ENCODE measurements at regions not wholly inside any gene's neighbourhood (a gene's known extent, or its start where the extent isn't known, plus 50 kb on each side); places are given as distances from the start of the nearest gene placed in this dataset.
A peak's percentile ranks its signal among the peaks of the same experiment; 100 is the strongest.

- ATAC-seq (ENCODE audit: insufficient read depth, low FRiP score) (no peak), DNase-seq (no peak)
- peaks cover 0 to 2% (median 0%) of the 10 kb centered on the region in 4 donors for H3K9me3 ChIP-seq (ENCODE audit: control insufficient read depth in 4 of 4, insufficient read depth in 3 of 4, low read length in 3 of 4)
- no peak for TF ChIP-seq CTCF (IDR thresholded peaks at IDR 0.05; ENCODE audit: control extremely low read depth, extremely low read depth)
- no peaks in the 10 kb centered on the region for H3K36me3 ChIP-seq (ENCODE audit: control insufficient read depth in 4 of 4, insufficient read depth in 4 of 4, low read length in 4 of 4)
- 44 to 50% methylated on average over 1 of the region's 1 CpG for whole genome bisulfite sequencing, 2 donors
- H3K27ac ChIP-seq (ENCODE audit: low read depth in 1 of 2, low read length in 1 of 2) = no peak overlapping the region
- H3K27me3 ChIP-seq (ENCODE audit: control insufficient read depth in 3 of 3, insufficient read depth in 3 of 3, low read length in 2 of 3) = no peaks in the 10 kb centered on the region
- H3K9ac ChIP-seq (ENCODE audit: insufficient read depth in 1 of 2, low read length in 2 of 2) = no peak overlapping the region
- H3K4me1 ChIP-seq (ENCODE audit: control insufficient read depth in 5 of 5, insufficient read depth in 5 of 5, low read length in 5 of 5) = peaks cover 0 to 16% (median 0%) of the 10 kb centered on the region in 5 donors
- no peak overlapping the region for H3K4me3 ChIP-seq
Measured at GRCh38 chr13:85170372-85170771, 628.8 kb downstream of the SLITRK6 start.

- WGBS, 2 donors = 80 to 81% methylated on average over 1 of the region's 1 CpG
- DNase-seq = peak in 2 of 3 donors; percentile 23 to 35
- no peak for ATAC-seq (ENCODE audit: insufficient read depth, low FRiP score)
Measured at GRCh38 chr13:85166891-85167290, 632.3 kb downstream of the SLITRK6 start.

GRCh38 chr13:85163063-85163462, 636.2 kb downstream of the SLITRK6 start:
- H3K36me3 ChIP-seq (ENCODE audit: control insufficient read depth in 4 of 4, insufficient read depth in 4 of 4, low read length in 4 of 4) = no peaks in the 10 kb centered on the region
- H3K9ac ChIP-seq (ENCODE audit: insufficient read depth in 1 of 2, low read length in 2 of 2) = no peak overlapping the region
- no peak for TF ChIP-seq CTCF (IDR thresholded peaks at IDR 0.05; ENCODE audit: control extremely low read depth, extremely low read depth)
- H3K27me3 ChIP-seq (ENCODE audit: control insufficient read depth in 3 of 3, insufficient read depth in 3 of 3, low read length in 2 of 3) = no peaks in the 10 kb centered on the region
- no peak for ATAC-seq (ENCODE audit: insufficient read depth, low FRiP score)
- H3K9me3 ChIP-seq (ENCODE audit: control insufficient read depth in 4 of 4, insufficient read depth in 3 of 4, low read length in 3 of 4) = peaks cover 0 to 8% (median 5%) of the 10 kb centered on the region in 4 donors
- peaks cover 0 to 7% (median 0%) of the 10 kb centered on the region in 5 donors for H3K4me1 ChIP-seq (ENCODE audit: control insufficient read depth in 5 of 5, insufficient read depth in 5 of 5, low read length in 5 of 5)
- no peak for DNase-seq
- H3K4me3 ChIP-seq = no peak overlapping the region
- no peak overlapping the region for H3K27ac ChIP-seq (ENCODE audit: low read depth in 1 of 2, low read length in 1 of 2)
- WGBS, 2 donors = 76 to 92% methylated on average over 2 of the region's 2 CpGs

More at GRCh38 chr13:85166891-85167290, 632.3 kb downstream of the SLITRK6 start:
- Histone ChIP-seq H3K9ac (ENCODE audit: insufficient read depth in 1 of 2, low read length in 2 of 2) (no peak overlapping the region), H3K9me3 (ENCODE audit: control insufficient read depth in 4 of 4, insufficient read depth in 3 of 4, low read length in 3 of 4) (peaks cover 2 to 8% (median 5%) of the 10 kb centered on the region in 4 donors), H3K4me3 (no peak overlapping the region), H3K27ac (ENCODE audit: low read depth in 1 of 2, low read length in 1 of 2) (no peak overlapping the region), H3K4me1 (ENCODE audit: control insufficient read depth in 5 of 5, insufficient read depth in 5 of 5, low read length in 5 of 5) (peaks cover 0 to 16% (median 0%) of the 10 kb centered on the region in 5 donors), H3K36me3 (ENCODE audit: control insufficient read depth in 4 of 4, insufficient read depth in 4 of 4, low read length in 4 of 4) (no peaks in the 10 kb centered on the region), H3K27me3 (ENCODE audit: control insufficient read depth in 3 of 3, insufficient read depth in 3 of 3, low read length in 2 of 3) (no peaks in the 10 kb centered on the region)
- no peak for TF ChIP-seq CTCF (IDR thresholded peaks at IDR 0.05; ENCODE audit: control extremely low read depth, extremely low read depth)

- Histone ChIP-seq H3K9me3 (ENCODE audit: control insufficient read depth in 4 of 4, insufficient read depth in 3 of 4, low read length in 3 of 4) (no peaks in the 10 kb centered on the region), H3K27me3 (ENCODE audit: control insufficient read depth in 3 of 3, insufficient read depth in 3 of 3, low read length in 2 of 3) (no peaks in the 10 kb centered on the region), H3K36me3 (ENCODE audit: control insufficient read depth in 4 of 4, insufficient read depth in 4 of 4, low read length in 4 of 4) (no peaks in the 10 kb centered on the region), H3K4me3 (no peak overlapping the region), H3K27ac (ENCODE audit: low read depth in 1 of 2, low read length in 1 of 2) (no peak overlapping the region), H3K4me1 (ENCODE audit: control insufficient read depth in 5 of 5, insufficient read depth in 5 of 5, low read length in 5 of 5) (no peaks in the 10 kb centered on the region), H3K9ac (ENCODE audit: insufficient read depth in 1 of 2, low read length in 2 of 2) (no peak overlapping the region)
- ATAC-seq (ENCODE audit: insufficient read depth, low FRiP score) (no peak), DNase-seq (peak in 2 of 3 donors; percentile 11 to 35)
- no peak for TF ChIP-seq CTCF (IDR thresholded peaks at IDR 0.05; ENCODE audit: control extremely low read depth, extremely low read depth)
- WGBS, 2 donors = 63 to 80% methylated on average over 4 of the region's 4 CpGs
Measured at GRCh38 chr13:85148009-85148408, 651.2 kb downstream of the SLITRK6 start.

Data from lung (tissue), 11 donors.